GM12873 (cell line): ENCODE measurements at regions not wholly inside any gene's neighbourhood (a gene's known extent, or its start where the extent isn't known, plus 50 kb on each side); places are given as distances from the start of the nearest gene placed in this dataset.

Experiments used
- TF ChIP-seq, protein P1 (sequence below): IDR thresholded peaks from 2 replicates; pipeline ENCODE4 v1.5.1; 2012; ENCODE audit warnings: low read depth, mild to moderate bottlenecking, moderate library complexity, low read length, control low read depth; ENCODE audit not compliant: insufficient read depth; ENCODE audit errors: missing control alignments

DNA sequence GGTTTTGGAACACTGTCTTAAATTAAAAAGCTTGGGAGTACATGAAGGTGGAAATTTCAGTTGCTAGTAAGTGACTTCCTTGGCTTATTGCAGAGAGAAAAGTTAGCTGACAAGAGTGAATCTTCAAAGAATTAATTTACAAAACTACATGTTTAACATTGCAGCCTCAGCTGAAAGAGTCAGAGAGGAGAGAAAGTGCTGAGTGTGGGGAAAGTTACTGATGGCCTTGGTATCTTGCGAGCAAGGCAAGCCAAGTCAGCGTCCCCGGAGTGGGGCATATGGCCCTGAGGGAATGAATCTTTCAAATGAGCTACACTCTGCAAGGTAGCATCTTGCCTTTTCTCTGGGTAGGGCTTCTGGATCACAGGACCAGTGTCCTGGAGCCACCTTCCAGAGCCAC is 131.3 kb downstream of the LPIN1 start:
- TF ChIP-seq, protein P1, sequence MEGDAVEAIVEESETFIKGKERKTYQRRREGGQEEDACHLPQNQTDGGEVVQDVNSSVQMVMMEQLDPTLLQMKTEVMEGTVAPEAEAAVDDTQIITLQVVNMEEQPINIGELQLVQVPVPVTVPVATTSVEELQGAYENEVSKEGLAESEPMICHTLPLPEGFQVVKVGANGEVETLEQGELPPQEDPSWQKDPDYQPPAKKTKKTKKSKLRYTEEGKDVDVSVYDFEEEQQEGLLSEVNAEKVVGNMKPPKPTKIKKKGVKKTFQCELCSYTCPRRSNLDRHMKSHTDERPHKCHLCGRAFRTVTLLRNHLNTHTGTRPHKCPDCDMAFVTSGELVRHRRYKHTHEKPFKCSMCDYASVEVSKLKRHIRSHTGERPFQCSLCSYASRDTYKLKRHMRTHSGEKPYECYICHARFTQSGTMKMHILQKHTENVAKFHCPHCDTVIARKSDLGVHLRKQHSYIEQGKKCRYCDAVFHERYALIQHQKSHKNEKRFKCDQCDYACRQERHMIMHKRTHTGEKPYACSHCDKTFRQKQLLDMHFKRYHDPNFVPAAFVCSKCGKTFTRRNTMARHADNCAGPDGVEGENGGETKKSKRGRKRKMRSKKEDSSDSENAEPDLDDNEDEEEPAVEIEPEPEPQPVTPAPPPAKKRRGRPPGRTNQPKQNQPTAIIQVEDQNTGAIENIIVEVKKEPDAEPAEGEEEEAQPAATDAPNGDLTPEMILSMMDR: no peak

DNA sequence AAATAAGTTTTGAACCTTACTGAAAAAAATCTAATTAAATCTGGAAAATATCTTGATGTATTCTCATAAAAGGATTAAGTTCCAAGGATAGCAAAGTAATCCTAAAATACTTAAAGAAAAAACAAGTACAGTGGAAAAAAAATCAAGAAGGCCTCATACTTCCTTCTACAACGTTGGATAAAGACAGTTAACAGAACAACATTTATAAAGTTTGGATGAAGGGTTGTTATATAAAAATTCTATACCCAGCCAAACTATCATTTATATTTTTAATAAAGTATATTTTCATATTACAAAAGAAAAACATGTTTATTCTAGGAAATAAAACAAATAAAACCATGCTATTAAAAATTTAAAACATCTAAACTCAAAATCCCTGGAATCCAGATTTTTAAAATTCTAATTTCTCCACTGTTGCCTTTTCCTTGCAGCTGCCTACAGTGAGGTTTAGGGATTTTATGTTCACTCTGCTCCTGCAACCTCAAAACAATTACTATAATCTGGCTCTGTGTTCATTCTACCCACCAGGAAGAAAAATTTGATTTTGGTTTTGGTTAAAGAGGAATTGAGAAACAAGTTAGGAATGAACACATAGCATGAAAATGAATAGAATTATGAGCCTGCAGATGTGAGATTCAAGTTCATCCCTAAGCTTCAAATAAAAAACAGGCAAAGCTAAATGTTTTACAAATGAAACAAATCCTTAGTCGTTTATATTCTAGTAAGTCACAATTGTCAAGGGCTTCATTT is 142.8 kb downstream of the LPIN1 start:
- TF ChIP-seq, protein P1: no peak

DNA sequence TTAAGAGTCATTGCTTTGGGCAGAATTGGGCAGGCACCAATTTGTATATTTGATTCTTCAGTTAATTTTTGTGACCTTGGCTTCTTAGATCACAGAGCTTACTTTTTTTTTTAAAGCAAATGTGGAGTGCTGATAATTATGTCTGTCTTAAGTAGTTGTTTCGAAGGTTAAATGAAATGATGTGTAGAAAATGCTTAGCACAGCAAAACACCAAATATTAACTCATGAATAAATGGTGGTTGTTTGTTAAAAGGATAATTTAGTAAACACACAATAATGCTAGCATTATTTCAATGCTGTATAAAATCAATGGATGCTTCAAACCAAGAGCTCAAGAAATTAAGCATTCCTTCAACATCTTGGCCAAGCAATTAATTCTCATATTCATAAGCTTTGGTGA is 143.4 kb downstream of the LPIN1 start:
- TF ChIP-seq, protein P1: no peak

DNA sequence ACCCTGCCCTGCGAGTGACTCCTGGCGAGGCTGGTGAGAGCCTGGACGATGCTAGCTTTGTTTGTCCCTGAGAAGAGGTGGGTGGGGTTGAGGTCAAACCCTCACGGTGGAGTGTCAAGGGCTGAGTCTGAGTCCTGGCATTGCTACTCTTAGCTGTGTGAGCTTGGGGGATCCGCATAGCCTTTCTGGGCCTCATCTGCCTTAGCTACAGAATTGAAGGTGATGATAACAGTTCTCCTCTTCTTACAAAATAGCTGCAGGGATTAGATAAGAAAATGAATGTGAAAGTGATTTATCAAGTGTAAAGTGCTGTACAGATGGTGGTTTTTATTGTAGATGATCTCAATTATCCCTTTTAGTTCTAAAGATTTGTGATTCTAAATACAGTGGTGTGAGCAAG is 144.6 kb downstream of the LPIN1 start:
- TF ChIP-seq, protein P1: no peak

- TF ChIP-seq, protein P1: no peak
Measured at GRCh38 chr2:11891671-11892440, 145.4 kb downstream of the LPIN1 start.

GRCh38 chr2:11896386-11896785 is 150.0 kb downstream of the LPIN1 start:
- TF ChIP-seq, protein P1: no peak

DNA sequence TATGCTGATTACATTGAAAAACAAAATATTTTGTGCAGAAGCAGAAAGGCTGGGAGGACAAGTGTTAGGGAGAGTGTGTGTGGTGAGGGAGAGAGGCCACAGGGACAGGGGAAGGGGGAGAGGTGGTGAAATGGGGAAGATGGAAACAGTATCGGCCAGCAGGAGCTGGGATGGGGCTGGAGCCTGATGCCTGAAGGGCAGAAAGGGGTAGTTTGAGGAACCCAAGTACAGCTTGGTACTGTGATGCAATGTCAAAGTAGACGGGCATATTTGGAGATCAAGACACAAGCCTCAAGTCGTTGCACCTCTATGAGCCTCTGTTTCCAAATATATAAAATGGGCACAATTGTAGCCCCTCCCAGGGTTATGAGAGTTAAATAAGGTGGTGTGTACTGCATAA is 152.1 kb downstream of the LPIN1 start:
- TF ChIP-seq, protein P1: no peak
